GM12878 (cell line): ENCODE measurements at regions not wholly inside any gene's neighbourhood (a gene's known extent, or its start where the extent isn't known, plus 50 kb on each side); places are given as distances from the start of the nearest gene placed in this dataset.

Experiments
- ATAC-seq: fragments of 200-7000 bp; cut with Tn5 transposase; 3 replicates; pipeline ENCODE4 v1.9.1; 2020; ENCODE audit warnings: mild to moderate bottlenecking, moderate library complexity
- BruUV-seq: library from RNA; stranded (reverse); fragments of 400-500 nt; replicated peaks from 2 replicates; lab custom pipeline; 2021; lab: Mats Ljungman, UMichigan
- CTCF ChIA-PET: fragments of 300-600 bp; sonication (Branson Sonifier 250); formaldehyde crosslinking; extraction: SDS; loops from one replicate; lab custom pipeline; 2021; ENCODE audit warnings: inconsistent platforms; lab: Yijun Ruan, JAX
- POLR2A ChIA-PET: fragments of 350-600 bp; formaldehyde crosslinking; extraction: SDS; loops from one replicate; lab custom pipeline; 2021; ENCODE audit warnings: inconsistent platforms; lab: Charles Lee
- RAD21 ChIA-PET: fragments of 300-600 bp; sonication (Branson Sonifier 250); formaldehyde crosslinking; loops from one replicate; lab custom pipeline; 2023; ENCODE audit warnings: antibody characterized with exemption; ENCODE audit not compliant: unreplicated experiment; lab: Charles Lee
- SMC1A ChIA-PET: fragments of 300-600 bp; sonication (Branson Sonifier 250); formaldehyde crosslinking; loops from one replicate; lab custom pipeline; 2023; ENCODE audit not compliant: unreplicated experiment, uncharacterized antibody; lab: Charles Lee
- DNase-seq: peaks from one replicate; pipeline ENCODE4 v3.0.0-alpha.2; 2011; ENCODE audit warnings: low read depth, low spot score
- FAIRE-seq: peaks from 3 replicates; lab custom pipeline; 2011; peaks lifted over from hg19 to GRCh38; lab: Jason Lieb, UNC
- H2AFZ ChIP-seq: 2 replicates; pipeline ENCODE4 v1.6.0; 2011; ENCODE audit warnings: low read depth, low read length, control low read depth; ENCODE audit not compliant: control insufficient read depth
- H3K27ac ChIP-seq: 2 replicates; pipeline ENCODE4 v1.5.1; 2011; ENCODE audit warnings: control low read depth; ENCODE audit not compliant: control insufficient read depth, insufficient read depth
- H3K27me3 ChIP-seq, 2 experiments: replicated peaks in 1 of 2; 2 replicates each; pipeline versions ENCODE4 v1.6.0 to v1.6.1; 2011; ENCODE audit warnings: low read length in 1 of 2; ENCODE audit not compliant: control insufficient read depth in 2 of 2, insufficient read depth in 2 of 2
- H3K36me3 ChIP-seq, 2 experiments: 2 replicates each; pipeline ENCODE4 v1.5.1; 2011; ENCODE audit warnings: low read length in 1 of 2; ENCODE audit not compliant: control insufficient read depth in 2 of 2, insufficient read depth in 2 of 2
- H3K4me1 ChIP-seq: 2 replicates; pipeline ENCODE4 v1.6.1; 2011; ENCODE audit warnings: mild to moderate bottlenecking, low read length, moderate library complexity, mixed read lengths; ENCODE audit not compliant: control insufficient read depth, insufficient read depth
- H3K4me2 ChIP-seq: 2 replicates; pipeline ENCODE4 v1.6.0; 2011; ENCODE audit warnings: control low read depth; ENCODE audit not compliant: control insufficient read depth, insufficient read depth
- H3K4me3 ChIP-seq: fragments of 200-600 bp; sonication (generic); 2 replicates; pipeline ENCODE4 v1.5.1; 2016
- H3K79me2 ChIP-seq: 2 replicates; pipeline ENCODE4 v1.6.0; 2011; ENCODE audit warnings: low read length; ENCODE audit not compliant: control insufficient read depth, insufficient read depth
- H3K9ac ChIP-seq: 2 replicates; pipeline ENCODE4 v1.8.0; 2011; ENCODE audit warnings: low read length, control low read depth, mixed read lengths; ENCODE audit not compliant: control insufficient read depth, insufficient read depth
- H3K9me3 ChIP-seq: replicated peaks from 3 replicates; pipeline ENCODE4 v1.5.1; 2011; ENCODE audit warnings: mild to moderate bottlenecking, low read length; ENCODE audit not compliant: control insufficient read depth, insufficient read depth
- H4K20me1 ChIP-seq: 2 replicates; pipeline ENCODE4 v1.6.0; 2011; ENCODE audit not compliant: control insufficient read depth, insufficient read depth
- BCL11A ChIP-seq: IDR thresholded peaks from 2 replicates; pipeline ENCODE4 v1.6.1; 2011; ENCODE audit warnings: low read depth, low read length
- MEF2B ChIP-seq: fragments of 450-650 bp; IDR thresholded peaks from 2 replicates; pipeline ENCODE4 v1.6.1; 2018; ENCODE audit warnings: mild to moderate bottlenecking, moderate library complexity; ENCODE audit not compliant: partially characterized antibody, poor library complexity, severe bottlenecking
- MTA3 ChIP-seq: IDR thresholded peaks from 2 replicates; pipeline ENCODE4 v1.6.1; 2012; ENCODE audit warnings: low read length, inconsistent platforms, borderline replicate concordance
- MXI1 ChIP-seq: fragments of 150-350 bp; IDR thresholded peaks from 2 replicates; pipeline ENCODE4 v1.6.1; 2011; ENCODE audit warnings: low read depth, mild to moderate bottlenecking, inconsistent platforms, low read length, improper control_type of control experiment
- MYB ChIP-seq: fragments of 150-350 bp; IDR thresholded peaks from 2 replicates; pipeline ENCODE4 v1.6.1; 2014; ENCODE audit warnings: mild to moderate bottlenecking, low read depth, low read length, borderline replicate concordance
- NFYB ChIP-seq: IDR thresholded peaks from 2 replicates; pipeline ENCODE4 v1.6.1; 2011; ENCODE audit warnings: low read depth, mild to moderate bottlenecking, low read length, improper control_type of control experiment, moderate library complexity; ENCODE audit not compliant: insufficient read depth
- POLR2AphosphoS2 ChIP-seq: IDR thresholded peaks from 2 replicates; pipeline ENCODE4 v1.6.1; 2011; ENCODE audit warnings: low read depth, mild to moderate bottlenecking, low read length, improper control_type of control experiment, moderate library complexity
- SIX5 ChIP-seq: IDR thresholded peaks from 2 replicates; pipeline ENCODE4 v1.6.1; 2011; ENCODE audit warnings: mild to moderate bottlenecking, low read depth, low read length, moderate library complexity; ENCODE audit not compliant: severe bottlenecking
- SMARCA5 ChIP-seq: fragments of 450-650 bp; IDR thresholded peaks from 2 replicates; pipeline ENCODE4 v1.6.1; 2017; ENCODE audit warnings: mild to moderate bottlenecking
- SPI1 ChIP-seq: IDR thresholded peaks from 2 replicates; pipeline ENCODE4 v1.6.1; 2011; ENCODE audit warnings: low read depth, mild to moderate bottlenecking, low read length, moderate library complexity, borderline replicate concordance; ENCODE audit not compliant: insufficient read depth
- SREBF2 ChIP-seq: IDR thresholded peaks from 2 replicates; pipeline ENCODE4 v1.6.1; 2012; ENCODE audit warnings: mild to moderate bottlenecking, low read length
- TAF1 ChIP-seq: IDR thresholded peaks from 2 replicates; pipeline ENCODE4 v1.6.1; 2011; ENCODE audit warnings: mild to moderate bottlenecking, low read depth, low read length, borderline replicate concordance
- ZNF384 ChIP-seq: IDR thresholded peaks from 2 replicates; pipeline ENCODE4 v1.6.1; 2012; ENCODE audit warnings: low read depth, mild to moderate bottlenecking, low read length, improper control_type of control experiment, borderline replicate concordance
- ZSCAN29 ChIP-seq: fragments of 450-650 bp; IDR thresholded peaks from 2 replicates; pipeline ENCODE4 v1.6.1; 2017; ENCODE audit warnings: mild to moderate bottlenecking, moderate library complexity
- WGBS: methylation state at CpG from one replicate; pipeline ENCODE4 v1.1.6; 2016; ENCODE audit warnings: low lambda C conversion rate; ENCODE audit not compliant: insufficient replicate concordance, insufficient coverage; ENCODE audit errors: missing lambda C conversion rate; 5-methylcytosine and 5-hydroxymethylcytosine counted together
- in situ Hi-C: fragments of 300-500 bp; cut with MboI; formaldehyde crosslinking; loops from 9 replicates; pipeline ENCODE4 v1.14.3; 2018; ENCODE audit warnings: mixed read lengths
- intact Hi-C: fragments of 100-400 bp; cut with micrococcal nuclease; formaldehyde crosslinking; loops from one replicate; pipeline ENCODE4 v1.14.2; 2022; ENCODE audit not compliant: unreplicated experiment
- TF ChIP-seq, protein P1 (sequence below): fragments of 150-350 bp; IDR thresholded peaks from 2 replicates; pipeline ENCODE4 v1.6.1; 2016; ENCODE audit warnings: low read depth, low read length
- TF ChIP-seq, protein P2 (sequence below): IDR thresholded peaks from 2 replicates; pipeline ENCODE4 v1.6.1; 2011; ENCODE audit warnings: low read depth, low read length, improper control_type of control experiment, borderline replicate concordance
- TF ChIP-seq, protein P3 (sequence below): fragments of 450-650 bp; IDR thresholded peaks from 2 replicates; pipeline ENCODE4 v1.6.1; 2016; ENCODE audit warnings: mild to moderate bottlenecking
- TF ChIP-seq, protein P4 (sequence below): IDR thresholded peaks from 2 replicates; pipeline ENCODE4 v1.6.1; 2011; ENCODE audit warnings: borderline replicate concordance, low read depth, mild to moderate bottlenecking, moderate library complexity, low read length; ENCODE audit not compliant: insufficient read depth, poor library complexity, severe bottlenecking

DNA sequence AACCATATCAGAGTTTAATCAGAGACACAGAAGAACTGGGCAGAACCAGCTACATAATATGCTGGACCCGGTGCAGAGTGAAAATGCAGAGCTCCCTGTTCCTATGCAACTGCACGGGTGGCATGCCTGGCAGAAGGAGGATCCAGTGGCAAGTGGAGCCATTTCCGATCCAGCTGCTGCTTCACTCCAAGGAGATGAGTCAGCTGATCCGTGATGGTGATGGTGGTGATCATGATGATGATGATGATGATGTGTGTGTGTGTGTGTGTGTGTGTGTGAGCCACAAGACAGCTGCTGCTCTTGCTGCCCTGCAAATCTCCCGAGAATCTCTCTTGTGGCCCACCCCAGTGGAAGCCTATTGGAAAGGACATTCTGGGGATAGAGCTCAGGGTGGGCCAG is 133.0 kb downstream of the URB2 start:
- BruUV-seq, result no TSS peak
- Histone ChIP-seq H3K27me3 (no peaks in the 10 kb centered on the region; a peak in 1 of 4 replicates), H3K9me3 (no peaks in the 10 kb centered on the region), H3K36me3 (no peaks in the 10 kb centered on the region), H3K79me2 (no peaks in the 10 kb centered on the region)
- intact Hi-C loops, result no loop called here
- RAD21 ChIA-PET, result no interaction called here
- TF ChIP-seq, protein P1, sequence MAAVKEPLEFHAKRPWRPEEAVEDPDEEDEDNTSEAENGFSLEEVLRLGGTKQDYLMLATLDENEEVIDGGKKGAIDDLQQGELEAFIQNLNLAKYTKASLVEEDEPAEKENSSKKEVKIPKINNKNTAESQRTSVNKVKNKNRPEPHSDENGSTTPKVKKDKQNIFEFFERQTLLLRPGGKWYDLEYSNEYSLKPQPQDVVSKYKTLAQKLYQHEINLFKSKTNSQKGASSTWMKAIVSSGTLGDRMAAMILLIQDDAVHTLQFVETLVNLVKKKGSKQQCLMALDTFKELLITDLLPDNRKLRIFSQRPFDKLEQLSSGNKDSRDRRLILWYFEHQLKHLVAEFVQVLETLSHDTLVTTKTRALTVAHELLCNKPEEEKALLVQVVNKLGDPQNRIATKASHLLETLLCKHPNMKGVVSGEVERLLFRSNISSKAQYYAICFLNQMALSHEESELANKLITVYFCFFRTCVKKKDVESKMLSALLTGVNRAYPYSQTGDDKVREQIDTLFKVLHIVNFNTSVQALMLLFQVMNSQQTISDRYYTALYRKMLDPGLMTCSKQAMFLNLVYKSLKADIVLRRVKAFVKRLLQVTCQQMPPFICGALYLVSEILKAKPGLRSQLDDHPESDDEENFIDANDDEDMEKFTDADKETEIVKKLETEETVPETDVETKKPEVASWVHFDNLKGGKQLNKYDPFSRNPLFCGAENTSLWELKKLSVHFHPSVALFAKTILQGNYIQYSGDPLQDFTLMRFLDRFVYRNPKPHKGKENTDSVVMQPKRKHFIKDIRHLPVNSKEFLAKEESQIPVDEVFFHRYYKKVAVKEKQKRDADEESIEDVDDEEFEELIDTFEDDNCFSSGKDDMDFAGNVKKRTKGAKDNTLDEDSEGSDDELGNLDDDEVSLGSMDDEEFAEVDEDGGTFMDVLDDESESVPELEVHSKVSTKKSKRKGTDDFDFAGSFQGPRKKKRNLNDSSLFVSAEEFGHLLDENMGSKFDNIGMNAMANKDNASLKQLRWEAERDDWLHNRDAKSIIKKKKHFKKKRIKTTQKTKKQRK, result no peak
- TF ChIP-seq ZNF384 (no peak), NFYB (no peak), SREBF2 (no peak), BCL11A (no peak), ZSCAN29 (no peak), SIX5 (no peak), MTA3 (no peak), MYB (no peak), MXI1 (no peak), MEF2B (no peak), POLR2AphosphoS2 (no peak), SPI1 (no peak), TAF1 (no peak), SMARCA5 (no peak)
- TF ChIP-seq, protein P2, sequence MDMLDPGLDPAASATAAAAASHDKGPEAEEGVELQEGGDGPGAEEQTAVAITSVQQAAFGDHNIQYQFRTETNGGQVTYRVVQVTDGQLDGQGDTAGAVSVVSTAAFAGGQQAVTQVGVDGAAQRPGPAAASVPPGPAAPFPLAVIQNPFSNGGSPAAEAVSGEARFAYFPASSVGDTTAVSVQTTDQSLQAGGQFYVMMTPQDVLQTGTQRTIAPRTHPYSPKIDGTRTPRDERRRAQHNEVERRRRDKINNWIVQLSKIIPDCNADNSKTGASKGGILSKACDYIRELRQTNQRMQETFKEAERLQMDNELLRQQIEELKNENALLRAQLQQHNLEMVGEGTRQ, result no peak
- TF ChIP-seq, protein P3, sequence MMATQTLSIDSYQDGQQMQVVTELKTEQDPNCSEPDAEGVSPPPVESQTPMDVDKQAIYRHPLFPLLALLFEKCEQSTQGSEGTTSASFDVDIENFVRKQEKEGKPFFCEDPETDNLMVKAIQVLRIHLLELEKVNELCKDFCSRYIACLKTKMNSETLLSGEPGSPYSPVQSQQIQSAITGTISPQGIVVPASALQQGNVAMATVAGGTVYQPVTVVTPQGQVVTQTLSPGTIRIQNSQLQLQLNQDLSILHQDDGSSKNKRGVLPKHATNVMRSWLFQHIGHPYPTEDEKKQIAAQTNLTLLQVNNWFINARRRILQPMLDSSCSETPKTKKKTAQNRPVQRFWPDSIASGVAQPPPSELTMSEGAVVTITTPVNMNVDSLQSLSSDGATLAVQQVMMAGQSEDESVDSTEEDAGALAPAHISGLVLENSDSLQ, result no peak
- TF ChIP-seq, protein P4, sequence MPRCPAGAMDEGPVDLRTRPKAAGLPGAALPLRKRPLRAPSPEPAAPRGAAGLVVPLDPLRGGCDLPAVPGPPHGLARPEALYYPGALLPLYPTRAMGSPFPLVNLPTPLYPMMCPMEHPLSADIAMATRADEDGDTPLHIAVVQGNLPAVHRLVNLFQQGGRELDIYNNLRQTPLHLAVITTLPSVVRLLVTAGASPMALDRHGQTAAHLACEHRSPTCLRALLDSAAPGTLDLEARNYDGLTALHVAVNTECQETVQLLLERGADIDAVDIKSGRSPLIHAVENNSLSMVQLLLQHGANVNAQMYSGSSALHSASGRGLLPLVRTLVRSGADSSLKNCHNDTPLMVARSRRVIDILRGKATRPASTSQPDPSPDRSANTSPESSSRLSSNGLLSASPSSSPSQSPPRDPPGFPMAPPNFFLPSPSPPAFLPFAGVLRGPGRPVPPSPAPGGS, result no peak
- TF ChIP-seq, all 136 proteins: peak for 0
- WGBS, result 24% methylated on average over 5 of the region's 5 CpGs
- SMC1A ChIA-PET, result no interaction called here
- Histone ChIP-seq H3K4me1 (no peaks in the 10 kb centered on the region), H3K4me2 (no peak overlapping the region), H4K20me1 (no peaks in the 10 kb centered on the region; the same call in 1 of the 2 replicates), H3K27ac (no peak overlapping the region), H2AFZ (no peak overlapping the region), H3K4me3 (no peak overlapping the region), H3K9ac (no peak overlapping the region)
- FAIRE-seq (no peak), ATAC-seq (no peak), DNase-seq (no peak)
- CTCF ChIA-PET, result no interaction called here
- in situ Hi-C loops, result no loop called here
- POLR2A ChIA-PET, result no interaction called here
